Upper lobe of right lung (tissue), 1 donor: ENCODE measurements at regions not wholly inside any gene's neighbourhood (a gene's known extent, or its start where the extent isn't known, plus 50 kb on each side); places are given as distances from the start of the nearest gene placed in this dataset.
"Not testable (repeated sequence)": the region's sequence is repeated elsewhere in the genome, so short reads cannot be mapped to it uniquely, and the experiment has no call there.

ENCODE experiments used
- ATAC-seq: fragments of 200-7000 bp; cut with Tn5 transposase; one replicate; pipeline ENCODE4 v1.9.1; 2020; ENCODE audit warnings: mild to moderate bottlenecking, moderate library complexity
- DNase-seq: peaks from one replicate; pipeline ENCODE4 v3.0.0-alpha.2; 2020
- H3K27ac ChIP-seq: fragments of 200-600 bp; one replicate; pipeline ENCODE4 v1.8.0; 2022
- H3K27me3 ChIP-seq: fragments of 200-600 bp; one replicate; pipeline ENCODE4 v1.8.0; 2022; ENCODE audit warnings: mild to moderate bottlenecking
- H3K36me3 ChIP-seq: fragments of 200-600 bp; one replicate; pipeline ENCODE4 v1.8.0; 2022
- H3K4me1 ChIP-seq: fragments of 200-600 bp; one replicate; pipeline ENCODE4 v1.8.0; 2022
- H3K4me3 ChIP-seq: fragments of 200-600 bp; one replicate; pipeline ENCODE4 v1.8.0; 2022; ENCODE audit warnings: mild to moderate bottlenecking
- H3K9me3 ChIP-seq: fragments of 200-600 bp; one replicate; pipeline ENCODE4 v1.8.0; 2022
- CTCF ChIP-seq: fragments of 200-600 bp; IDR thresholded peaks from one replicate; pipeline ENCODE4 v1.8.0; 2022; ENCODE audit warnings: antibody characterized with exemption
- intact Hi-C: fragments of 100-400 bp; cut with DNase I; formaldehyde crosslinking; loops from one replicate; pipeline ENCODE4 v1.11.0; 2022
- donor health status: DM: no; HTN: yes; CAD: no; lungs with severe emphysema.

- no peaks in the 10 kb centered on the region for H3K36me3 ChIP-seq
- no peaks in the 10 kb centered on the region for H3K27me3 ChIP-seq
- ATAC-seq (no peak), DNase-seq (no peak)
- no peaks in the 10 kb centered on the region for H3K9me3 ChIP-seq
- intact Hi-C loops, result no loop called here
- H3K27ac ChIP-seq, result no peak overlapping the region
- H3K4me1 ChIP-seq, result no peaks in the 10 kb centered on the region
- H3K4me3 ChIP-seq, result no peak overlapping the region
- TF ChIP-seq CTCF, result no peak
Observed at GRCh38 chr1:118820864-118821263, 167.3 kb downstream of the TBX15 start.

GRCh38 chr1:118815909-118816308, 172.2 kb downstream of the TBX15 start:
- Histone ChIP-seq H3K27me3 (no peaks in the 10 kb centered on the region), H3K4me3 (no peak overlapping the region), H3K36me3 (no peaks in the 10 kb centered on the region), H3K27ac (no peak overlapping the region), H3K9me3 (no peaks in the 10 kb centered on the region), H3K4me1 (no peaks in the 10 kb centered on the region)
- TF ChIP-seq CTCF, result no peak
- DNase-seq (no peak), ATAC-seq (no peak)
- intact Hi-C loops, result no loop called here

GRCh38 chr1:118812555-118812954, 175.6 kb downstream of the TBX15 start:
- ATAC-seq (no peak), DNase-seq (no peak)
- Histone ChIP-seq H3K4me3 (no peak overlapping the region), H3K9me3 (no peaks in the 10 kb centered on the region), H3K27me3 (no peaks in the 10 kb centered on the region), H3K4me1 (no peaks in the 10 kb centered on the region), H3K27ac (no peak overlapping the region), H3K36me3 (no peaks in the 10 kb centered on the region)
- no peak for TF ChIP-seq CTCF
- intact Hi-C loops, result no loop called here

- DNase-seq (no peak), ATAC-seq (no peak)
- H3K4me3 ChIP-seq, result no peak overlapping the region
- no peak overlapping the region for H3K27ac ChIP-seq
- no peak for TF ChIP-seq CTCF
- intact Hi-C loops, result no loop called here
- no peaks in the 10 kb centered on the region for H3K27me3 ChIP-seq
- no peaks in the 10 kb centered on the region for H3K4me1 ChIP-seq
- H3K9me3 ChIP-seq, result no peaks in the 10 kb centered on the region
- H3K36me3 ChIP-seq, result no peaks in the 10 kb centered on the region
Observed at GRCh38 chr1:118811156-118811555, 177.0 kb downstream of the TBX15 start.

- TF ChIP-seq CTCF, result no peak
- Histone ChIP-seq H3K27me3 (no peaks in the 10 kb centered on the region), H3K9me3 (no peaks in the 10 kb centered on the region), H3K4me1 (no peaks in the 10 kb centered on the region), H3K36me3 (no peaks in the 10 kb centered on the region), H3K4me3 (no peak overlapping the region), H3K27ac (no peak overlapping the region)
- DNase-seq (no peak), ATAC-seq (no peak)
- intact Hi-C loops, result no loop called here
Observed at GRCh38 chr1:118809586-118809985, 178.6 kb downstream of the TBX15 start.

GRCh38 chr1:118803128-118803527, 185.0 kb downstream of the TBX15 start:
- H3K27me3 ChIP-seq, H3K36me3 ChIP-seq, H3K4me1 ChIP-seq, ATAC-seq, DNase-seq, H3K4me3 ChIP-seq, intact Hi-C loops, H3K9me3 ChIP-seq, H3K27ac ChIP-seq: not testable (repeated sequence)
